T-helper 17 cell (primary cell): ENCODE measurements at regions not wholly inside any gene's neighbourhood (a gene's known extent, or its start where the extent isn't known, plus 50 kb on each side); places are given as distances from the start of the nearest gene placed in this dataset.

Source experiments
- ATAC-seq: fragments of 150-1000 bp; cut with Tn5 transposase; 2 replicates; pipeline ENCODE4 v1.10.0; 2021; ENCODE audit warnings: mild to moderate bottlenecking, moderate library complexity
- DNase-seq, 3 donors: peaks; one replicate each; pipeline versions ENCODE4 v3.0.0 to v3.0.0-alpha.2; 2020 to 2021
- H3K9me3 ChIP-seq: one replicate; pipeline ENCODE4 v1.7.0; 2013; ENCODE audit warnings: low read length, mild to moderate bottlenecking; ENCODE audit not compliant: control insufficient read depth, poor library complexity, severe bottlenecking
- H3K27ac Mint-ChIP-seq: one replicate; pipeline ENCODE4 v1.8.0; 2022; ENCODE audit warnings: mild to moderate bottlenecking, moderate library complexity, mixed read lengths
- H3K27me3 Mint-ChIP-seq: one replicate; pipeline ENCODE4 v1.8.0; 2022; ENCODE audit warnings: mixed read lengths
- H3K36me3 Mint-ChIP-seq: one replicate; pipeline ENCODE4 v1.8.0; 2022; ENCODE audit warnings: low read depth, mixed read lengths
- H3K4me1 Mint-ChIP-seq: one replicate; pipeline ENCODE4 v1.8.0; 2022; ENCODE audit warnings: mild to moderate bottlenecking, mixed read lengths
- H3K4me3 Mint-ChIP-seq: one replicate; pipeline ENCODE4 v1.8.0; 2022; ENCODE audit warnings: mild to moderate bottlenecking, moderate library complexity, mixed read lengths

DNA sequence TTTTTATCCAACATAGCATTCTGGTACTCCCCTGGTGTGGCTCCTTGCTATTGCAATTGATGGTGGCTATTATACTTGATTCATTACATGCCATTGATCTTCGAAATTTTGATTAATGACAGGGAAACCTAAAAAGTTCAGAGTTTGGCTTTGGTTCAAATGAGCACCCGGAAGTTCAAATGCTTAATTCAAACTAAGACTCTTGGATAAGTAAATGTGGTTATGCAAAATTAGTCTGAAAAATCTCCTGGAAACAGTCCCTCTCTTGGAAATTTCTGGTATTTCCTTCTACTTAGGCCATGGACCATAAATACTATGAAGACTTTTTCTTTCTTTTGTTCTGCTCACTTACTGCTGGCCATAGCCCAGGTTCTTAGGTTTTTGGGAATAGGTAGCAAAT, 65.3 kb upstream of the SMIM21 start:
- H3K4me1 Mint-ChIP-seq = peaks cover 4% of the 10 kb centered on the region
- DNase-seq = no peak
- no peak overlapping the region for H3K4me3 Mint-ChIP-seq
- ATAC-seq = no peak
- H3K36me3 Mint-ChIP-seq = peaks cover 2% of the 10 kb centered on the region
- H3K27me3 Mint-ChIP-seq = peaks cover 58% of the 10 kb centered on the region
- H3K9me3 ChIP-seq = no peaks in the 10 kb centered on the region
- H3K27ac Mint-ChIP-seq = no peak overlapping the region

GRCh38 chr18:75491361-75491760, 63.9 kb upstream of the SMIM21 start:
- H3K36me3 Mint-ChIP-seq = peaks cover 2% of the 10 kb centered on the region
- peaks cover 4% of the 10 kb centered on the region for H3K4me1 Mint-ChIP-seq
- no peaks in the 10 kb centered on the region for H3K9me3 ChIP-seq
- H3K27me3 Mint-ChIP-seq = peaks cover 60% of the 10 kb centered on the region
- no peak for DNase-seq
- no peak for ATAC-seq
- H3K4me3 Mint-ChIP-seq = no peak overlapping the region
- H3K27ac Mint-ChIP-seq = no peak overlapping the region

DNA sequence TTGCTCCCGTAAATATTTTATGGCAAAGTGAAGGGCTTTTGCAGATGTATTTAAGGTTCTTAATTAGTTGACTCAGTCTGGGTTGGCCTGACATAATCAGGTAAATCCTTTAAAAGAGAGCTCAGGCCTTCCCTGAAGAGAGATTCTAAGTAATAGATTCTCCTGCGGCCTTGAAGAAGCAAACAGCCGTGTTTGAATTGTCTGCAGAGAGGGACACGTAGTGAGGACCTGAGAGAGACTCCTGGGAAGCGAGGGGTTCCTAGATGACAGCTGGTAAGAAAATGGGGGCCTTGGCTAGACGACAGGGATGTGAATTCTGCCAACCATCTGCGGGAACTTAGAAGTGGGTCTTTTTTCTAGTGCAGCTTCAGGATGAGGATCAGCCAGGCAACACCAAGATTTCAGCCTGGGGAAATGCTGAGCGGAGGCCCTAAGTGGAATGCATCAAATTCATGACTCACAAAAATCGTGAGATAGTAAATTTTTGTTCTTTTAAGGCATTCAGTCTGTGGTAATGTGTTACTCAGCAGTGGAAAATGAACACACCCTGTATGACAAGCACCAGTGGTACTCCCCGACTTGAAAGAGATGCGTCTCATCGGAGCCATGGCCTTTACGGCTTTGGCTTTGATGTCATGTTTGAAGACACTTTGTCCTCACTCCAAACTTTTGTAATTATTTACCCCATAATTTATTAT, 62.1 kb upstream of the SMIM21 start:
- H3K36me3 Mint-ChIP-seq = peaks cover 2% of the 10 kb centered on the region
- no peak overlapping the region for H3K4me3 Mint-ChIP-seq
- H3K4me1 Mint-ChIP-seq = peaks cover 4% of the 10 kb centered on the region
- H3K27me3 Mint-ChIP-seq = peaks cover 54% of the 10 kb centered on the region
- DNase-seq (no peak), ATAC-seq (no peak)
- H3K27ac Mint-ChIP-seq = no peak overlapping the region
- H3K9me3 ChIP-seq = no peaks in the 10 kb centered on the region

DNA sequence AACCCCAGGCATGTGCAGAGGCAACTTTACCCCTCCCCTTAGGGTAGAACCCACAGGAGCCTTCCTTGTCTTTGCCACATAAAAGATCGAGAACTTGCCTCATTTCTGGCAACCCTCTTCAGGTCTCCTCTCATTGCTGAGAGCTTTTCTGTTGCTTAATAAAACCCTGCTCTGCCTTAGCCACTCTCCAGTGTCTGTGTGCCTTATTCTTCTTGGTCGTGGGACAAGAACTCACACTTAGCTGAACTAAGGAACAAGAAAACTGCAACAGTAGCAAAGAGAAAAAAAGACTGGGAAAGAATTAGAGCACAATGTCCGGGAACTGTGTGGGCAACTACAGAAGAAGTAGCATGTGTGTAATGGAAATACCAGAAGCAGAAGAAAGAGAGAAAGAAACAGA, 56.2 kb upstream of the SMIM21 start:
- H3K27ac Mint-ChIP-seq = no peak overlapping the region
- peaks cover 41% of the 10 kb centered on the region for H3K27me3 Mint-ChIP-seq
- no peak for DNase-seq
- H3K4me3 Mint-ChIP-seq = no peak overlapping the region
- no peaks in the 10 kb centered on the region for H3K9me3 ChIP-seq
- H3K4me1 Mint-ChIP-seq = peaks cover 4% of the 10 kb centered on the region
- peaks cover 5% of the 10 kb centered on the region for H3K36me3 Mint-ChIP-seq
- ATAC-seq = peak; percentile 27

- no peak overlapping the region for H3K27ac Mint-ChIP-seq
- H3K4me3 Mint-ChIP-seq = no peak overlapping the region
- DNase-seq (no peak), ATAC-seq (no peak)
- peaks cover 38% of the 10 kb centered on the region for H3K27me3 Mint-ChIP-seq
- no peaks in the 10 kb centered on the region for H3K9me3 ChIP-seq
- peaks cover 5% of the 10 kb centered on the region for H3K4me1 Mint-ChIP-seq
- H3K36me3 Mint-ChIP-seq = peaks cover 4% of the 10 kb centered on the region
These were observed 55.4 kb upstream of the SMIM21 start for GRCh38 chr18:75482880-75483279.

GRCh38 chr18:75480487-75480886, 53.0 kb upstream of the SMIM21 start:
- H3K36me3 Mint-ChIP-seq = peaks cover 6% of the 10 kb centered on the region
- no peaks in the 10 kb centered on the region for H3K9me3 ChIP-seq
- peaks cover 8% of the 10 kb centered on the region for H3K4me1 Mint-ChIP-seq
- DNase-seq (no peak), ATAC-seq (no peak)
- H3K27me3 Mint-ChIP-seq = peaks cover 28% of the 10 kb centered on the region
- no peak overlapping the region for H3K27ac Mint-ChIP-seq
- no peak overlapping the region for H3K4me3 Mint-ChIP-seq

- ATAC-seq (peak; percentile 71), DNase-seq (no peak)
- Mint-ChIP-seq H3K4me3 (no peak overlapping the region), H3K27me3 (peaks cover 29% of the 10 kb centered on the region), H3K4me1 (peaks cover 8% of the 10 kb centered on the region), H3K36me3 (peaks cover 6% of the 10 kb centered on the region), H3K27ac (no peak overlapping the region)
- H3K9me3 ChIP-seq = no peaks in the 10 kb centered on the region
These were observed 51.7 kb upstream of the SMIM21 start for GRCh38 chr18:75478996-75479880.

- Mint-ChIP-seq H3K27ac (no peak overlapping the region), H3K4me1 (peaks cover 8% of the 10 kb centered on the region)
- peak; percentile 40 for ATAC-seq
These were observed 50.4 kb upstream of the SMIM21 start for GRCh38 chr18:75477900-75478299.

More at GRCh38 chr18:75477900-75478299, 50.4 kb upstream of the SMIM21 start:
- H3K36me3 Mint-ChIP-seq = peaks cover 6% of the 10 kb centered on the region
- H3K27me3 Mint-ChIP-seq = peaks cover 34% of the 10 kb centered on the region
- no peaks in the 10 kb centered on the region for H3K9me3 ChIP-seq
- DNase-seq = no peak
- H3K4me3 Mint-ChIP-seq = no peak overlapping the region
